Neural cell (in vitro differentiated cells): ENCODE measurements at regions not wholly inside any gene's neighbourhood (a gene's known extent, or its start where the extent isn't known, plus 50 kb on each side); places are given as distances from the start of the nearest gene placed in this dataset.

Experiments
- H2AFZ ChIP-seq: fragments of 200-600, 300-800 bp; sonication (generic), shearing (Covaris generic); 2 replicates; pipeline ENCODE4 v1.6.0; 2014; ENCODE audit warnings: low read depth, mild to moderate bottlenecking, antibody characterized with exemption, low read length, moderate library complexity
- H3F3A ChIP-seq: fragments of 200-600 bp; shearing (Covaris generic); 2 replicates; pipeline ENCODE4 v1.6.1; 2016; ENCODE audit warnings: mild to moderate bottlenecking, moderate library complexity, mixed read lengths, antibody characterized with exemption, low read length; ENCODE audit not compliant: insufficient read depth, poor library complexity, severe bottlenecking
- H3K27ac ChIP-seq: fragments of 200-600, 300-800 bp; sonication (generic), shearing (Covaris generic); 2 replicates; pipeline ENCODE4 v1.5.1; 2014; ENCODE audit warnings: mild to moderate bottlenecking, low read length, moderate library complexity
- H3K27me3 ChIP-seq: fragments of 300-800, 200-600 bp; sonication (generic), shearing (Covaris generic); 2 replicates; pipeline ENCODE4 v1.6.0; 2014; ENCODE audit warnings: mild to moderate bottlenecking, low read depth, low read length, moderate library complexity; ENCODE audit not compliant: insufficient read depth
- H3K36me3 ChIP-seq: fragments of 300-800, 200-600 bp; sonication (generic), shearing (Covaris generic); 2 replicates; pipeline ENCODE4 v1.5.1; 2014; ENCODE audit warnings: mild to moderate bottlenecking, antibody characterized with exemption, low read length, moderate library complexity; ENCODE audit not compliant: insufficient read depth
- H3K4me2 ChIP-seq: fragments of 300-800, 200-600 bp; sonication (generic), shearing (Covaris generic); 2 replicates; pipeline ENCODE4 v1.6.0; 2014; ENCODE audit warnings: mild to moderate bottlenecking, low read length
- H3K4me3 ChIP-seq: fragments of 300-800, 200-600 bp; sonication (generic), shearing (Covaris generic); 2 replicates; pipeline ENCODE4 v1.5.1; 2014; ENCODE audit warnings: mild to moderate bottlenecking, low read length, moderate library complexity
- H3K79me2 ChIP-seq: fragments of 200-600 bp; shearing (Covaris generic); replicated peaks from 2 replicates; pipeline ENCODE4 v1.6.0; 2014; ENCODE audit warnings: mild to moderate bottlenecking, low read length, moderate library complexity; ENCODE audit not compliant: insufficient read depth
- H3K9ac ChIP-seq: fragments of 300-800, 200-600 bp; sonication (generic), shearing (Covaris generic); 2 replicates; pipeline ENCODE4 v1.6.1; 2016; ENCODE audit warnings: mild to moderate bottlenecking, low read length, mixed read lengths
- H3K9me2 ChIP-seq: fragments of 200-600 bp; shearing (Covaris generic); 2 replicates; pipeline ENCODE4 v1.6.1; 2016; ENCODE audit warnings: mild to moderate bottlenecking, low read length, mixed read lengths; ENCODE audit not compliant: insufficient read depth
- H3K9me3 ChIP-seq: fragments of 200-600, 300-800 bp; sonication (generic), shearing (Covaris generic); 2 replicates; pipeline ENCODE4 v1.6.1; 2016; ENCODE audit warnings: mild to moderate bottlenecking, mixed run types, low read length, moderate library complexity, mixed read lengths
- H4K20me1 ChIP-seq: fragments of 200-600 bp; shearing (Covaris generic); 2 replicates; pipeline ENCODE4 v1.6.1; 2016; ENCODE audit warnings: mild to moderate bottlenecking, mixed run types; ENCODE audit not compliant: insufficient read depth
- EP300 ChIP-seq: fragments of 450-650 bp; conservative IDR thresholded peaks from 2 replicates; pipeline ENCODE4 v1.6.1; 2014; ENCODE audit warnings: antibody characterized with exemption, mild to moderate bottlenecking, moderate library complexity; ENCODE audit not compliant: poor library complexity, severe bottlenecking
- EZH2 ChIP-seq: fragments of 200-600, 300-800 bp; shearing (Covaris generic), sonication (generic); IDR thresholded peaks from 2 replicates; pipeline ENCODE4 v1.6.1; 2014; ENCODE audit warnings: antibody characterized with exemption, low read length, borderline replicate concordance, mild to moderate bottlenecking; ENCODE audit not compliant: insufficient read depth, poor library complexity, severe bottlenecking
- MXI1 ChIP-seq: fragments of 450-650 bp; conservative IDR thresholded peaks from 2 replicates; pipeline ENCODE4 v1.6.1; 2014; ENCODE audit warnings: antibody characterized with exemption, mild to moderate bottlenecking; ENCODE audit not compliant: poor library complexity, severe bottlenecking
- POLR2AphosphoS5 ChIP-seq: IDR thresholded peaks from 2 replicates; pipeline ENCODE4 v1.6.1; 2012
- RAD21 ChIP-seq: fragments of 450-650 bp; conservative IDR thresholded peaks from 2 replicates; pipeline ENCODE4 v1.6.1; 2014; ENCODE audit warnings: antibody characterized with exemption, mild to moderate bottlenecking, moderate library complexity
- REST ChIP-seq: IDR thresholded peaks from 2 replicates; pipeline ENCODE4 v1.6.1; 2012; ENCODE audit warnings: borderline replicate concordance
- SMC3 ChIP-seq: fragments of 450-650 bp; conservative IDR thresholded peaks from 2 replicates; pipeline ENCODE4 v1.6.1; 2014; ENCODE audit warnings: antibody characterized with exemption, mild to moderate bottlenecking, moderate library complexity; ENCODE audit not compliant: poor library complexity
- TAF1 ChIP-seq: IDR thresholded peaks from 2 replicates; pipeline ENCODE4 v1.6.1; 2012; ENCODE audit warnings: low read depth
- TF ChIP-seq, protein P1 (sequence below): fragments of 450-650 bp; IDR thresholded peaks from 2 replicates; pipeline ENCODE4 v1.5.1; 2014; ENCODE audit warnings: antibody characterized with exemption, mild to moderate bottlenecking, moderate library complexity; ENCODE audit not compliant: poor library complexity, severe bottlenecking

DNA sequence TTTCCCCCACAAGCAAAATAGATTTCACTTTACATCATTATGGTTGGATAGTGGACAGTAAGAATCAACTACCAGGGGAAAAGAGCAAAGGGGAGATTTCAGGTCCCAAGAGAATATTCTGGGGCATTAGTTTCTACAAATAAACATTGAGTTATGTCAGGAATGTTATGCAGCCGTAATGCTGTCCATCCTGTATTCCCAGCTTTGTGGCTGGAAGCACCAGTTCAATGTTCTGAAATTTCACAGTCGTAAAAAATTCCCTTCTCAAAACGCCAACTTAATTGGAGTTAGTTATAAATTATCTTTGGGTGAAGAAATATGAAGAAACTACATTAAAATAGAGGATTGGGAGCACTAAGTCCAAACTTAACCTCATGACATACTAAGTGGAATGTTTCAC lies 141.5 kb upstream of the FIGN start:
- H3F3A ChIP-seq, result no peaks in the 10 kb centered on the region
- no peaks in the 10 kb centered on the region for H3K9me2 ChIP-seq
- TF ChIP-seq REST, result no peak
- TF ChIP-seq SMC3, result no peak
- TF ChIP-seq TAF1, result no peak
- no peak for TF ChIP-seq EZH2
- no peaks in the 10 kb centered on the region for H3K36me3 ChIP-seq
- no peaks in the 10 kb centered on the region for H3K9me3 ChIP-seq
- no peaks in the 10 kb centered on the region for H4K20me1 ChIP-seq
- H3K27ac ChIP-seq, result no peak overlapping the region
- no peaks in the 10 kb centered on the region for H3K79me2 ChIP-seq
- H3K9ac ChIP-seq, result no peak overlapping the region
- no peak overlapping the region for H3K4me2 ChIP-seq
- no peak overlapping the region for H3K4me3 ChIP-seq
- no peak overlapping the region for H2AFZ ChIP-seq
- no peaks in the 10 kb centered on the region for H3K27me3 ChIP-seq

DNA sequence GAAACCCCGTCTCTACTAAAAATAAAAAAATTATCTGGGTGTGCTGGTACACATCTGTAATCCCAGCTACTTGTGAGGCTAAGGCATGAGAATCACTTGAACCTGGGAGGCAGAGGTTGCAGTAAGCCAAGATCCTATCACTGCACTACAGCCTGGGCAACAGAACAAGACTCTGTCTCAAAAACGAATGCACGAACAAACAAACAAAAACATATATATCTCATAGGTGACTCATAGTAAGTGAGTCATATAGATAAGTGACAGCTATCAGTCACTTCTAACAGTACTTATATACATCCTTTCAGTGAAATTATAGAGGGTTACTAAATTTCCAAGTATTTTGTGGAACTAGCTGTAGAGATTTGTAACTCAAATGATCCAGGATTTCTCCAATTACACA lies 127.3 kb upstream of the FIGN start:
- Histone ChIP-seq H3K4me3 (no peak overlapping the region), H3K27ac (no peak overlapping the region), H3F3A (no peaks in the 10 kb centered on the region), H3K36me3 (no peaks in the 10 kb centered on the region), H3K79me2 (no peaks in the 10 kb centered on the region), H3K9me3 (no peaks in the 10 kb centered on the region), H2AFZ (no peak overlapping the region), H3K9ac (no peak overlapping the region), H3K4me2 (no peak overlapping the region), H3K9me2 (no peaks in the 10 kb centered on the region), H4K20me1 (no peaks in the 10 kb centered on the region), H3K27me3 (no peaks in the 10 kb centered on the region)
- TF ChIP-seq, protein P1, sequence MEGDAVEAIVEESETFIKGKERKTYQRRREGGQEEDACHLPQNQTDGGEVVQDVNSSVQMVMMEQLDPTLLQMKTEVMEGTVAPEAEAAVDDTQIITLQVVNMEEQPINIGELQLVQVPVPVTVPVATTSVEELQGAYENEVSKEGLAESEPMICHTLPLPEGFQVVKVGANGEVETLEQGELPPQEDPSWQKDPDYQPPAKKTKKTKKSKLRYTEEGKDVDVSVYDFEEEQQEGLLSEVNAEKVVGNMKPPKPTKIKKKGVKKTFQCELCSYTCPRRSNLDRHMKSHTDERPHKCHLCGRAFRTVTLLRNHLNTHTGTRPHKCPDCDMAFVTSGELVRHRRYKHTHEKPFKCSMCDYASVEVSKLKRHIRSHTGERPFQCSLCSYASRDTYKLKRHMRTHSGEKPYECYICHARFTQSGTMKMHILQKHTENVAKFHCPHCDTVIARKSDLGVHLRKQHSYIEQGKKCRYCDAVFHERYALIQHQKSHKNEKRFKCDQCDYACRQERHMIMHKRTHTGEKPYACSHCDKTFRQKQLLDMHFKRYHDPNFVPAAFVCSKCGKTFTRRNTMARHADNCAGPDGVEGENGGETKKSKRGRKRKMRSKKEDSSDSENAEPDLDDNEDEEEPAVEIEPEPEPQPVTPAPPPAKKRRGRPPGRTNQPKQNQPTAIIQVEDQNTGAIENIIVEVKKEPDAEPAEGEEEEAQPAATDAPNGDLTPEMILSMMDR, result no peak
- no peak for TF ChIP-seq EP300
- no peak for TF ChIP-seq TAF1
- no peak for TF ChIP-seq MXI1
- no peak for TF ChIP-seq RAD21
- TF ChIP-seq REST, result no peak
- no peak for TF ChIP-seq SMC3
- no peak for TF ChIP-seq EZH2
- no peak for TF ChIP-seq POLR2AphosphoS5
